ENCODE measurements at regions not wholly inside any gene's neighbourhood (a gene's known extent, or its start where the extent isn't known, plus 50 kb on each side); places are given as distances from the start of the nearest gene placed in this dataset.
"Not testable (repeated sequence)": the region's sequence is repeated elsewhere in the genome, so short reads cannot be mapped to it uniquely, and the experiment has no call there.

DNA sequence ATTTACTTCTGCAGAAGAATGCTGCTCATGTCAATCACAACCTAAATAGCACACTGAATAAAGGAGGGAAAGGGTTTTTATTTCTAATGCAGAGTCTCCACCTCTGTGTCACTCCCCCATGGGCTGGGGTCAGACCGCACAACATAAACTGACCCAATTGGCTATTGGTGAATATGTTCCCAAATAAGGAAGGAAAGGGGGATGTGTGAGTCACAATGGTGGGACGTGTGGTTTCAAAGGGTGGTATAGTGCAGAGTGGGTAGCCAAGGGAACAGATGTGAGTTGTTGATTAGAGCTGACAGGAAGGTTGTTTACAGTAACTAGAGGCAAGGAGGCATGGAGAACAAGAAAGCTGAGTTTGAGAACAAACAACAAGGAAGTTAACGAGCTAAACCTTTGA is 491.8 kb downstream of the ZPLD1 start:
- TF ChIP-seq POLR2A (IDR thresholded peaks at IDR 0.05): no peak
- TF ChIP-seq, protein P1, sequence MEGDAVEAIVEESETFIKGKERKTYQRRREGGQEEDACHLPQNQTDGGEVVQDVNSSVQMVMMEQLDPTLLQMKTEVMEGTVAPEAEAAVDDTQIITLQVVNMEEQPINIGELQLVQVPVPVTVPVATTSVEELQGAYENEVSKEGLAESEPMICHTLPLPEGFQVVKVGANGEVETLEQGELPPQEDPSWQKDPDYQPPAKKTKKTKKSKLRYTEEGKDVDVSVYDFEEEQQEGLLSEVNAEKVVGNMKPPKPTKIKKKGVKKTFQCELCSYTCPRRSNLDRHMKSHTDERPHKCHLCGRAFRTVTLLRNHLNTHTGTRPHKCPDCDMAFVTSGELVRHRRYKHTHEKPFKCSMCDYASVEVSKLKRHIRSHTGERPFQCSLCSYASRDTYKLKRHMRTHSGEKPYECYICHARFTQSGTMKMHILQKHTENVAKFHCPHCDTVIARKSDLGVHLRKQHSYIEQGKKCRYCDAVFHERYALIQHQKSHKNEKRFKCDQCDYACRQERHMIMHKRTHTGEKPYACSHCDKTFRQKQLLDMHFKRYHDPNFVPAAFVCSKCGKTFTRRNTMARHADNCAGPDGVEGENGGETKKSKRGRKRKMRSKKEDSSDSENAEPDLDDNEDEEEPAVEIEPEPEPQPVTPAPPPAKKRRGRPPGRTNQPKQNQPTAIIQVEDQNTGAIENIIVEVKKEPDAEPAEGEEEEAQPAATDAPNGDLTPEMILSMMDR (IDR thresholded peaks at IDR 0.05): no peak
- no peaks in the 10 kb centered on the region for H3K27me3 ChIP-seq
- no peaks in the 10 kb centered on the region for H3K36me3 ChIP-seq
- H3K4me3 ChIP-seq: no peak overlapping the region
- no peaks in the 10 kb centered on the region for H3K4me1 ChIP-seq
- H3K9me3 ChIP-seq: peaks cover 0 to 16% (median 0%) of the 10 kb centered on the region in 3 donors
- H3K27ac ChIP-seq: no peak overlapping the region
- intact Hi-C loops (cut with DNase I): no loop called here
- 51 to 61% methylated on average over 3 of the region's 3 CpGs for WGBS, 2 donors
- no peak for DNase-seq

DNA sequence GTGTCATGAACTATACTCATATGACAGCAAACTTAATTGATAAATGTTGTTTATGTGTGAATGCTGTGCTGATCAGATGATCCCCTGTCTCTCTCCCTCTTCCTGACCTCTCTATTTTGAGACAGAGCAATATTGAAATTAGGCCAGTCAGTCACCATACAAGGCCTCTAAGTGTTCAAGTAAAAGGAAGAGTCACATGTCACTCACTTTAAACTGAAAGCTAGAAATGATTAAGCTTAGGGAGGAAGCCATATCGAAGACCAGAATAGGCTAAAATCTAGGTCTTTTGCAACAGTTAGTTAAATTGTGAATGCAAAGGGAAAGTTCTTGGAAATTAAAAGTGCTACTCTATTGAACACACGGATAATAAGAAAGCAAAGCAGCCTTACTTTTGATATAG is 498.6 kb downstream of the ZPLD1 start:
- Histone ChIP-seq H3K9me3 (no peaks in the 10 kb centered on the region), H3K27me3 (no peaks in the 10 kb centered on the region), H3K36me3 (no peaks in the 10 kb centered on the region), H3K27ac (no peak overlapping the region), H3K4me3 (no peak overlapping the region), H3K4me1 (no peaks in the 10 kb centered on the region)
- DNase-seq: no peak
- intact Hi-C loops (cut with DNase I): no loop called here
- 65 to 68% methylated on average over 2 of the region's 2 CpGs for WGBS, 2 donors
- TF ChIP-seq, protein P1 (IDR thresholded peaks at IDR 0.05): no peak
- TF ChIP-seq POLR2A (IDR thresholded peaks at IDR 0.05): no peak

DNA sequence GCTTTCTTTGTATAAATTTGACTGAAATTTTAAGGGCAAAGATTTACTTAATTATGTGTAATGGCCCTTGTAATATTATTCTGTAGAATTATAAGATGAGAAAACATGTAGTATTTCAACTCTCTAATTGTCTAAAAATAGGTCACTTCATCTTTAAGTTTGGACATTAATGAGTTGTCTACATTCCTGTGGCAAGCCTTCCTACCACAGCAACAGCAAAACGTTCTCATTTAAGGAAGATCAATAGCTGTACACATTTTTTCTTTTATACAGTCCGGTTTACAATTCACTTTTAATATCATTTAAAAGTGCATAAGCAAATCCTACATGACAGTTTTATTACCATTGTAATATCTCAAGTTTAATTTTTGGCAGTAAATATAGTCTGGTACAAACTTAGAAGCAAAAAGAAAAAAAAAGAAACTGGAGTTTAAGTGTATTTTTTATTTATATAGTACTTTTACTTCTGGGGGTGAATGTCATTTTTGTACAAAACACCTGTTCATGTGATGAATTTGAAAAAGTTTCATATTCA is 501.8 kb downstream of the ZPLD1 start:
- no peaks in the 10 kb centered on the region for H3K36me3 ChIP-seq
- no peak overlapping the region for H3K27ac ChIP-seq
- TF ChIP-seq, protein P1 (IDR thresholded peaks at IDR 0.05): no peak
- no peak for TF ChIP-seq POLR2A (IDR thresholded peaks at IDR 0.05)
- no peak overlapping the region for H3K4me3 ChIP-seq
- WGBS, 2 donors: 12 to 17% methylated on average over 2 of the region's 2 CpGs
- intact Hi-C loops (cut with DNase I): no loop called here
- H3K27me3 ChIP-seq: no peaks in the 10 kb centered on the region
- no peaks in the 10 kb centered on the region for H3K9me3 ChIP-seq
- H3K4me1 ChIP-seq: no peaks in the 10 kb centered on the region
- no peak for DNase-seq

DNA sequence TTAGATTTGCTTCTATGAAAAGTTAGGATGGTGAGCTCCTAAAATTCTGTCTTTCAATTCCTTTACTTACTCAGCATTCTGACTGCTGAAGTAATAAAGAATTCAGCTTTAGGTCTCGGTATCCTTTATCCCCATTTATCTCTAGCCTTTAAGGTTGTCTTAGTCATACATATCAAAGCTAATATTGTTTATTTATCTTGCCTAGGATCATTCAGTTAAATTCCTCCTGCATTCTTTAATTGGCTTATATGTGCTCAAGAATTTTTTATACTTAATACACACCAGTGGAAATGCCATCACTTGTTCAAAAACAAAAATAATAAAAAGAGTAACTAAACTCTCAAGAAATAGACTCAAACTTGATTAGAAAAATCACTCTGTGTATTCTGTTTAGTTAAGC is 507.0 kb downstream of the ZPLD1 start:
- H3K9me3 ChIP-seq: no peaks in the 10 kb centered on the region
- intact Hi-C loops (cut with DNase I): no loop called here

DNA sequence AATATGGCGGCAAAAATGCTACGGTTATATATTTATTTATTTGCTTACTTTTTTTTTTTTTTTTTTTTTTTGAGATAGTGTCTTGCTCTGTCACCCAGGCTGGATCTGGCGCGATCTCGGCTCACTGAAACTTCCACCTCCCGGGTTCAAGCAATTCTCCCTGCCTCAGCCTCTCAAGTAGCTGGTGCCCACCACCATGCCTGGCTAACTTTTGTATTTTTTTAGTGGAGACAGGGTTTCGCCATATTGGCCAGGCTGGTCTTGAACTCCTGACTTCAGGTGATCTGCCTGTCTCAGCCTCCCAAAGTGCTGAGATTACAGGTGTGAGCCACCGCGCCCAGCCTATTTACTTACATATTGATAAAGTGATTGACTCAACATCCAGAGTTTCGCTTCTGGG is 511.6 kb downstream of the ZPLD1 start:
- H3K27me3 ChIP-seq; H3K4me1 ChIP-seq; H3K36me3 ChIP-seq; H3K27ac ChIP-seq; H3K4me3 ChIP-seq; DNase-seq; H3K9me3 ChIP-seq; intact Hi-C loops (cut with DNase I): not testable (repeated sequence)
- WGBS, 2 donors: 77 to 84% methylated on average over 10 of the region's 10 CpGs

More for the DNA sequence above, 507.0 kb downstream of the ZPLD1 start:
- no peak for TF ChIP-seq POLR2A (IDR thresholded peaks at IDR 0.05)
- TF ChIP-seq, protein P1 (IDR thresholded peaks at IDR 0.05): no peak
- no peak for DNase-seq
- Histone ChIP-seq H3K4me1 (no peaks in the 10 kb centered on the region), H3K36me3 (no peaks in the 10 kb centered on the region), H3K4me3 (no peak overlapping the region), H3K27ac (no peak overlapping the region), H3K27me3 (no peaks in the 10 kb centered on the region)
- 10 to 36% methylated on average over 1 of the region's 1 CpG for WGBS, 2 donors

DNA sequence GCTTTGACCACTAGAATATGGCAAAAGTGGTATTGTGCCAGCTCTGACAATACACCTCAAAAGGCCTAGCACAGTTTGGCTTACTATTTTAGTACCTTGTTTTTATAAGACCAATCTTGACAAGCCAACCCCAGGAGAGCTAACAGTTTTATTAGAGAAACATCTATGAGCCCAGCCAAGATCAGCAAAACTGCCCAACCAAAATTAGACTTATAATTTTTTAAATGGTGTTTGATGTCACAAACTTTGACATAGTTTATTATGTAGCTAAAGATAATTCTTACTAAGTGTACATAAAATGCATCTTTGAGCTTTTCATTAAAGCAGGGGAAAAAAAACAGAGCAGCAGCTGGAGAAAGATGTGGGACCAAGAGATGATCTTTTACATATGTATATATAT is 537.5 kb downstream of the ZPLD1 start:
- H3K4me1 ChIP-seq: no peaks in the 10 kb centered on the region
- TF ChIP-seq, protein P1 (IDR thresholded peaks at IDR 0.05): no peak
- no peak for TF ChIP-seq POLR2A (IDR thresholded peaks at IDR 0.05)
- H3K27ac ChIP-seq: no peak overlapping the region
- H3K9me3 ChIP-seq: no peaks in the 10 kb centered on the region
- H3K4me3 ChIP-seq: no peak overlapping the region
- H3K36me3 ChIP-seq: no peaks in the 10 kb centered on the region
- no peak for DNase-seq
- intact Hi-C loops (cut with DNase I): no loop called here
- H3K27me3 ChIP-seq: no peaks in the 10 kb centered on the region
